Fibroblast of lung (primary cell): ENCODE measurements at regions not wholly inside any gene's neighbourhood (a gene's known extent, or its start where the extent isn't known, plus 50 kb on each side); places are given as distances from the start of the nearest gene placed in this dataset.

ENCODE experiments used
- EZH2 ChIP-seq: IDR thresholded peaks from 2 replicates; pipeline ENCODE4 v1.5.1; 2012; ENCODE audit warnings: low read length, control low read depth, mild to moderate bottlenecking; ENCODE audit errors: missing control alignments
- TF ChIP-seq, protein P1 (sequence below), 2 donors: IDR thresholded peaks in 1 of 2; conservative IDR thresholded peaks in 1 of 2; 1 replicate in 1 of 2; 2 replicates in 1 of 2; pipeline ENCODE4 v1.5.1; 2011 to 2012; ENCODE audit warnings: low read length in 2 of 2, control low read depth in 1 of 2, inconsistent platforms in 1 of 2, low read depth in 1 of 2, mild to moderate bottlenecking in 1 of 2

DNA sequence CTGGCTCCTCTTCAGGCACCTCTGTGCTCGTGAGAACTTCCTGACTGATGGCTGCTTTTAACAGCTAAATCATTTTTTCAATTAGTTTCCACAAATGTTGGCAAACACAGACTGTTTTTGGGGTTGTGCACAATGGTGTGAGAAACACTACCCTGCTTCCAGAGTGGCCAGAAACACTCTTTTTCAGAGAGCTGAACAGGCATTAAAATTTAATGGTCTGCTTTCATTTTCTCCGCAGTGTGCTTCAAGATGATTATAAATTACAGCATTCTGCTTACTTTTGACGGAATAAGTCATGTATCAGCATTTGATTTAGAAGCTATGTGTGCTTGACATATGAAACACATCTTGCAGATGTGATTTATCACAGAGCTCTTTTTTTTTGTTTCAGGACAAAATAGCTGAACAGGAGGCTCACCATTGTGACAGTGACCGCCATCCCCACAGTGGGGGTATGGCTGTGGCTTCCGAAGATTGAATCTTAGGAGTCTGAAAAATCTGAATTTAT lies 454.5 kb upstream of the ZNF608 start:
- TF ChIP-seq, protein P1, sequence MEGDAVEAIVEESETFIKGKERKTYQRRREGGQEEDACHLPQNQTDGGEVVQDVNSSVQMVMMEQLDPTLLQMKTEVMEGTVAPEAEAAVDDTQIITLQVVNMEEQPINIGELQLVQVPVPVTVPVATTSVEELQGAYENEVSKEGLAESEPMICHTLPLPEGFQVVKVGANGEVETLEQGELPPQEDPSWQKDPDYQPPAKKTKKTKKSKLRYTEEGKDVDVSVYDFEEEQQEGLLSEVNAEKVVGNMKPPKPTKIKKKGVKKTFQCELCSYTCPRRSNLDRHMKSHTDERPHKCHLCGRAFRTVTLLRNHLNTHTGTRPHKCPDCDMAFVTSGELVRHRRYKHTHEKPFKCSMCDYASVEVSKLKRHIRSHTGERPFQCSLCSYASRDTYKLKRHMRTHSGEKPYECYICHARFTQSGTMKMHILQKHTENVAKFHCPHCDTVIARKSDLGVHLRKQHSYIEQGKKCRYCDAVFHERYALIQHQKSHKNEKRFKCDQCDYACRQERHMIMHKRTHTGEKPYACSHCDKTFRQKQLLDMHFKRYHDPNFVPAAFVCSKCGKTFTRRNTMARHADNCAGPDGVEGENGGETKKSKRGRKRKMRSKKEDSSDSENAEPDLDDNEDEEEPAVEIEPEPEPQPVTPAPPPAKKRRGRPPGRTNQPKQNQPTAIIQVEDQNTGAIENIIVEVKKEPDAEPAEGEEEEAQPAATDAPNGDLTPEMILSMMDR (conservative IDR thresholded peaks at IDR 0.05 in 1 of 2, IDR thresholded peaks at IDR 0.05 in 1 of 2; ENCODE audit: low read depth in 1 of 2, low read length in 2 of 2) = no peak
- TF ChIP-seq EZH2 = no peak
